Smooth muscle cell (in vitro differentiated cells): ENCODE measurements at regions not wholly inside any gene's neighbourhood (a gene's known extent, or its start where the extent isn't known, plus 50 kb on each side); places are given as distances from the start of the nearest gene placed in this dataset.

ENCODE experiments used
- DNase-seq: peaks from one replicate; lab custom pipeline; 2025; ENCODE audit not compliant: unreplicated experiment; lab: John Stamatoyannopoulos, UW
- H2AFZ ChIP-seq: fragments of 200-600 bp; sonication (generic); 2 replicates; pipeline ENCODE4 v1.6.0; 2016; ENCODE audit warnings: antibody characterized with exemption, low read depth, mild to moderate bottlenecking
- H3F3A ChIP-seq: fragments of 200-600 bp; sonication (generic); 2 replicates; pipeline ENCODE4 v1.6.0; 2017; ENCODE audit warnings: antibody characterized with exemption, low read depth
- H3K27ac ChIP-seq: fragments of 200-600 bp; sonication (generic); 2 replicates; pipeline ENCODE4 v1.5.1; 2016; ENCODE audit warnings: low read depth, mild to moderate bottlenecking
- H3K27me3 ChIP-seq: fragments of 200-600 bp; sonication (generic); 2 replicates; pipeline ENCODE4 v1.6.1; 2016; ENCODE audit warnings: low read depth, mild to moderate bottlenecking
- H3K36me3 ChIP-seq: fragments of 200-600 bp; sonication (generic); 2 replicates; pipeline ENCODE4 v1.5.1; 2016; ENCODE audit warnings: low read depth
- H3K4me1 ChIP-seq: fragments of 200-600 bp; sonication (generic); 2 replicates; pipeline ENCODE4 v1.5.1; 2016; ENCODE audit warnings: low read depth
- H3K4me2 ChIP-seq: fragments of 200-600 bp; sonication (generic); 2 replicates; pipeline ENCODE4 v1.6.0; 2016; ENCODE audit warnings: mild to moderate bottlenecking
- H3K4me3 ChIP-seq: fragments of 200-600 bp; sonication (generic); 2 replicates; pipeline ENCODE4 v1.5.1; 2016; ENCODE audit warnings: mild to moderate bottlenecking
- H3K79me2 ChIP-seq: fragments of 200-600 bp; sonication (generic); 2 replicates; pipeline ENCODE4 v1.6.0; 2016; ENCODE audit warnings: low read depth, mild to moderate bottlenecking
- H3K9ac ChIP-seq: fragments of 200-600 bp; sonication (generic); 2 replicates; pipeline ENCODE4 v1.6.0; 2016; ENCODE audit warnings: low read depth
- H3K9me3 ChIP-seq: fragments of 200-600 bp; sonication (generic); replicated peaks from 2 replicates; pipeline ENCODE4 v1.5.1; 2016; ENCODE audit warnings: low read depth
- H4K20me1 ChIP-seq: fragments of 200-600 bp; sonication (generic); 2 replicates; pipeline ENCODE4 v1.6.0; 2016; ENCODE audit warnings: low read depth
- WGBS: methylation state at CpG from one replicate; pipeline ENCODE4 v1.1.7; 2016; ENCODE audit warnings: low lambda C conversion rate; 5-methylcytosine and 5-hydroxymethylcytosine counted together
- TF ChIP-seq, protein P1 (sequence below): fragments of 200-600 bp; sonication (generic); IDR thresholded peaks from 2 replicates; pipeline ENCODE4 v1.5.1; 2017; ENCODE audit warnings: borderline replicate concordance, mild to moderate bottlenecking, antibody characterized with exemption; ENCODE audit not compliant: insufficient read depth, poor library complexity, severe bottlenecking

- Histone ChIP-seq H2AFZ (no peak overlapping the region), H3K9ac (no peak overlapping the region), H3F3A (no peaks in the 10 kb centered on the region), H4K20me1 (no peaks in the 10 kb centered on the region), H3K4me2 (no peak overlapping the region), H3K27ac (no peak overlapping the region), H3K9me3 (no peaks in the 10 kb centered on the region), H3K79me2 (no peaks in the 10 kb centered on the region), H3K4me3 (no peak overlapping the region), H3K4me1 (no peaks in the 10 kb centered on the region), H3K36me3 (no peaks in the 10 kb centered on the region), H3K27me3 (no peaks in the 10 kb centered on the region)
- no peak for DNase-seq
- WGBS, result 93% methylated on average over 7 of the region's 7 CpGs
- TF ChIP-seq, protein P1, sequence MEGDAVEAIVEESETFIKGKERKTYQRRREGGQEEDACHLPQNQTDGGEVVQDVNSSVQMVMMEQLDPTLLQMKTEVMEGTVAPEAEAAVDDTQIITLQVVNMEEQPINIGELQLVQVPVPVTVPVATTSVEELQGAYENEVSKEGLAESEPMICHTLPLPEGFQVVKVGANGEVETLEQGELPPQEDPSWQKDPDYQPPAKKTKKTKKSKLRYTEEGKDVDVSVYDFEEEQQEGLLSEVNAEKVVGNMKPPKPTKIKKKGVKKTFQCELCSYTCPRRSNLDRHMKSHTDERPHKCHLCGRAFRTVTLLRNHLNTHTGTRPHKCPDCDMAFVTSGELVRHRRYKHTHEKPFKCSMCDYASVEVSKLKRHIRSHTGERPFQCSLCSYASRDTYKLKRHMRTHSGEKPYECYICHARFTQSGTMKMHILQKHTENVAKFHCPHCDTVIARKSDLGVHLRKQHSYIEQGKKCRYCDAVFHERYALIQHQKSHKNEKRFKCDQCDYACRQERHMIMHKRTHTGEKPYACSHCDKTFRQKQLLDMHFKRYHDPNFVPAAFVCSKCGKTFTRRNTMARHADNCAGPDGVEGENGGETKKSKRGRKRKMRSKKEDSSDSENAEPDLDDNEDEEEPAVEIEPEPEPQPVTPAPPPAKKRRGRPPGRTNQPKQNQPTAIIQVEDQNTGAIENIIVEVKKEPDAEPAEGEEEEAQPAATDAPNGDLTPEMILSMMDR, result no peak
Observed at GRCh38 chr18:30819619-30820018, 222.9 kb downstream of the DSC3 start.

- 13% methylated on average over 1 of the region's 1 CpG for WGBS
- Histone ChIP-seq H4K20me1 (no peaks in the 10 kb centered on the region), H2AFZ (no peak overlapping the region), H3K79me2 (no peaks in the 10 kb centered on the region), H3K9ac (no peak overlapping the region), H3K27ac (no peak overlapping the region), H3F3A (no peaks in the 10 kb centered on the region), H3K9me3 (no peaks in the 10 kb centered on the region), H3K4me3 (no peak overlapping the region), H3K27me3 (no peaks in the 10 kb centered on the region), H3K36me3 (no peaks in the 10 kb centered on the region), H3K4me1 (no peaks in the 10 kb centered on the region), H3K4me2 (peak overlapping the region; percentile 25)
- TF ChIP-seq, protein P1, result no peak
- no peak for DNase-seq
Observed at GRCh38 chr18:30814446-30814845, 228.1 kb downstream of the DSC3 start.

DNA sequence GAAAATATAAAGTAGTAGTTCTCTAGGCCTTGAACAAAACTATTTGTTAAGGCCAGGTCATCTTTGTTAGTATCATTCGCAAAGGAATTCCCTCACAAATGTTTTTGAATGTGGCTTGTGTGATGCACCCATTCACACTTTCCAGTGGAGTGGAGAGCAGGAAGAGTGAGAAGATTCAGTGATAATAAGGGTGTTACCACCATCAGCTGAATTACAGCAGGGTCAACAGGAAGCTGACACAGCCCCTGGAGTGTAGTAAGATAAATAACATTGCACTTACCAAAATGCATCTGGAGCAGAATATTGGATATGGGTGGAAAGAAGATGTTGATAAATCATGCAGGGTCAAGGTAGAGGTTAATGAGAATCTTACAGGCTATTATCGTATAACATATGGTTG lies 231.0 kb downstream of the DSC3 start:
- H3K4me3 ChIP-seq, result no peak overlapping the region
- H3K9ac ChIP-seq, result no peak overlapping the region
- TF ChIP-seq, protein P1, result no peak
- H3K27ac ChIP-seq, result no peak overlapping the region
- no peaks in the 10 kb centered on the region for H3K4me1 ChIP-seq
- no peak overlapping the region for H2AFZ ChIP-seq
- WGBS, result 87% methylated on average over 2 of the region's 2 CpGs
- H3K36me3 ChIP-seq, result no peaks in the 10 kb centered on the region
- no peak overlapping the region for H3K4me2 ChIP-seq
- no peaks in the 10 kb centered on the region for H3K79me2 ChIP-seq
- no peaks in the 10 kb centered on the region for H3K27me3 ChIP-seq
- H3K9me3 ChIP-seq, result no peaks in the 10 kb centered on the region
- no peaks in the 10 kb centered on the region for H4K20me1 ChIP-seq
- no peaks in the 10 kb centered on the region for H3F3A ChIP-seq
- no peak for DNase-seq

- Histone ChIP-seq H3K4me1 (no peaks in the 10 kb centered on the region), H2AFZ (no peak overlapping the region), H4K20me1 (no peaks in the 10 kb centered on the region), H3K79me2 (no peaks in the 10 kb centered on the region), H3K4me2 (no peak overlapping the region), H3K36me3 (no peaks in the 10 kb centered on the region), H3F3A (no peaks in the 10 kb centered on the region), H3K4me3 (no peak overlapping the region), H3K9me3 (no peaks in the 10 kb centered on the region), H3K9ac (no peak overlapping the region), H3K27me3 (no peaks in the 10 kb centered on the region), H3K27ac (no peak overlapping the region)
- TF ChIP-seq, protein P1, result no peak
- no peak for DNase-seq
Observed at GRCh38 chr18:30810580-30810979, 232.0 kb downstream of the DSC3 start.
